NCI-H128 (cell line): ENCODE measurements at regions not wholly inside any gene's neighbourhood (a gene's known extent, or its start where the extent isn't known, plus 50 kb on each side); places are given as distances from the start of the nearest gene placed in this dataset.

Experiments
- DNase-seq: peaks from one replicate; lab custom pipeline; 2025; ENCODE audit not compliant: unreplicated experiment; lab: John Stamatoyannopoulos, UW

DNA sequence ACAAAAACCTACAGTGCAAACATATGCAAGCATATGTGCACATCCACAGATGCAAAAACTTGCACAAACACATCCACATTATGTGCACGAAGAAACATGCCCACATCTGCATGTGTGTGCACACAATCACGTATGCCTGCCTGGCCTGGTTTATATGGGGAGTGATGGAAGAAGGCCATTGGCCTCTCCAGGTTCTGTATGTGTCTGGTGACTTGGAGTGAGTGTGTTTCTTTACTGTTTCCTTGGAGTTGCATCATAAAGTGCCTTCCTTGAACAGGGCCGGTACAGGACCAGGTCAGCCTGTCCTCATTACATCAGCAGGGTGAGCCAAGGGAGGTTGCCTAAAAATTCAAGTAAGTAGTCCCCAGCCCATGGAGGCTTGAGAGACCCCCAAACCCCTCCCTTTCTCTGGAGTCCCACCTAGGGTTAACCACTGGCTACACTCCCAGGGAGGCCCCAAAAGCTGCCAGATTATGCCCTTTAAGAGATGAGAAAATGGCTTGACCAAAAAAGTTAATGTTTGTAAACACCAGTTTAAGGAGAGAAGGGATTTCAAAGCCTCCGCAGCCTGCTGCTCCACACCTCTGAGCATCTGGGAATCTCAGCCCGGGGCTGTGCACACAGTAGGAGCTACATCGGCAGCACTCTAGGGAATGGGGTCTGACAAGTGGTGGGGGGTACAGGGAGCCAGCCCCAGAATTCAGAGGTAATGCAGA, 140.8 kb downstream of the VEGFA start:
- DNase-seq, result no peak

- no peak for DNase-seq
These were observed 140.2 kb downstream of the VEGFA start for GRCh38 chr6:43910149-43910637.

DNA sequence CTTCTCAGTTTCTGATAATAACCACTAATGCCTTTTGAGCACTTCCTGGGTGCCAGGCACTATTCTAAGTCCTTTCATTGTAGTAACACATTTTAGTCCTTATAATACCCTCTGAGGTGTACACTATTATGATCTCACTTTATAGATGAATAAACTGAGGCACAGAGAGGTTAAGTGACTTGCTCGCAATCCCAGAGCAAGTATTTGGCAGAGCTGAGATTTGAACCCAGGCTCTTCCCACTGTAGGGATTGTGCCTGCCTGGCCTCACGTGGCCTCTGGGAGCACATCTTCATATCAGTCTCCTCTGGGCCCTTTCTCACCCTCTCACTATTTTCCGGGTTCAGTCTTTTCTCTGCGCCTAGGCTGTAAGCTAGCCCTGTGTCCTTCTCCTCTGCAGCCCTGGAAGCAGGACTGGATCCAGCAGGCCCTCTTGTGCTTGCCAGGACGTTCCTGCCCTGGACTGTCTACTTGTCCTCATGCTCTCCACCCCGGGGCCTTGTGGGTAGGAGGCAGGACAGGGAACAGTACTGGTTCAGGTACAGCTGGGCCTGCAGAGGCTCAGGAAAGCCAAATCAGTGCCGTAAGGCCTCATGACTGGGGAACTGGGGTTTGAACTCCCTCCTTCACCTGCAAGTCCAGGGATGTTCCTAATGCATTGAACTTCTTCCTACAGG, 139.6 kb downstream of the VEGFA start:
- DNase-seq, result no peak

DNA sequence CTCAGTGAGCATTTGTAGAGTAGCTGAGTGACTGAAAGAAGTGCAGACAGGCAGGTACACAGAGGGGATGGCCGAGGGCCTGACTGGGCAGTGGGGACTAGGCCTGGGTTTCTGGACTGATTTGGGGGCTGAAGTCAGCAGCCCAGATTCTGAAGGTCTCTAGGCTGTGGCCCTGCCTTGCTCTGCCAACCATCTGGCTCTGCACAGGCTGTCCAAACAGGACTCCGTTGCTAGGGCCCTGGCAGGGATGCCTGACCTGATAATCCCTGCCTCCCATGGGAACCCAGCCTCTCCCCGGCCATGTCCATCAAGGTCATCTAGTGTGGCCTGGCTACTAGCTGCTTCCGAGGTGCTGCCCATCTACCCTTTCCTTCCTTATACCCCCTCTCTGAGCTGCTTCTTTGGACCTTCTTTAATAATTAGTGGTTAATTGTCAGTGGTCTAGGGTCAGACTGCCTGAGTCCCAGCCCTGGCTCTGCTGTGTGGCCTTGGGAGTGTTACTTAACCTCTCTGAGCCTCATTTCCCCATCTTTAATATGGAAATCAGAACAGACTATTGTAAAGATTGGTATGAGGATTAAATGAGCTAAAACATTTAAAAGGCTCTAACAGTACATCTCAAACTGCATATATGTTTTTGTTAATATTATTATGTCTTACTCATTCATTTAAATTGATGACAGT, 137.9 kb downstream of the VEGFA start:
- DNase-seq, result no peak

- DNase-seq, result no peak
These were observed 137.3 kb downstream of the VEGFA start for GRCh38 chr6:43907312-43907711.

DNA sequence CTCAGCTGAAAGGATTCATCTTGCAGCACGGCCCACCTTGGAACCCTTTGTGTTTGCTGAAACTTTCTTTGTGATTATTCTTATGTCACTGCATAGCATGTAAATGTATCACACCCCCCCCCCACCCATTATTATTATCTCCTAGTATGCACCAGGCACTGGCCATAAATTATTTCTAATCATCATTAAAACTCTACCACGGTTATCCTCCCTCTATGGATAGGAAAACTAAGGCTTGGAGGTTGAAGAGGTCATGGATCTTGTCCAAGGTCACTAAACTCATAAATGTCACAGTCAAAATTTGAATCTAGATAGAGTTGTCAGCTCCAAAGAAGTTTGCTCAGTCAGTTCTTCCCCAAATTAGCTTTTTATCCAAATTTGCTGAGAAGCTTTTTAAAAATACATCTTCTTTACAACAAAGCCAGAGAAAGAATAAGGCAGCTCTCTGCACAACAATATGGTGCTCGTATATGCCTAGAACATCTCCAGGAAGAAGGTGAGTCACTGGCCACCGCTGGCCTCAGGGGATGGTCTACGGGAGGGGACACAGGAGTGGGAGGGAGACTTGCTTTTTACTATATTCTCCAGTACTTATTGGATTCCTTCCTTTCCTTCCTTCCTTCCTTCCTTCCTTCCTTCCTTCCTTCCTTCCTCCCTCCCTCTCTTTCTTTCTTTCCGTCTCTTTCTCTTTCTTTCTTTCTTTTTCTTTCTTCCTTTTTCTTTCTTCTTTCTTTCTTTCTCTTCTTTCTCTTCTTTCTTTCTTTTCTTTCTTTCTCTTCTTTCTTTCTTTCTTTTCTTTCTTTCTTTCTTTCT, 134.5 kb downstream of the VEGFA start:
- no peak for DNase-seq

DNA sequence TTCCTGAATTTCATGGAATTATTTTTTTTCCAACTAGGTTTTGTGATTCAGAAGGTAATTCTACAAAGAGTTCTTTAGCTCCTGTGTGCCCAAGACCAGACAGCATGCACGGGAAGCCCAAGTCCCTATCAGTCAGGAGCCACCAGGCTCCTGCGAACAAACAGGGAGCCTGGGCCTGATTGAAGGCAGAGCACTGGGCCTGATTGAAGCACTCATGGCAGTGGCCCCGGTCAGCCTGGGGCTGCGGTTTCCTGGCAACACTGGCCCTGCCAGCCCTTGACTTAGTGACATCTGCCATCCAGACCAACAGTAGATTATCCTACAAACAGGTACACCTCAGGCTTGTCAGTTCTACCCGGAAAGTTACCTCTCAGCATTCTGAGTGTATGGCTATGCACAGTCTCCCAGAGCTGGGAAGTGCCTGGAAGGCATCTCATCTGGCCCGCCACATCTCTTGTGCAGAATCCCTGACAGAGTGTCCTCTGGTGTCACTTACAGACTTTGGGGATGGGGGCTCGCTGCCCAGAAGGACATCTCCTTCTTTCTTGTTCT, 133.8 kb downstream of the VEGFA start:
- DNase-seq, result no peak

DNA sequence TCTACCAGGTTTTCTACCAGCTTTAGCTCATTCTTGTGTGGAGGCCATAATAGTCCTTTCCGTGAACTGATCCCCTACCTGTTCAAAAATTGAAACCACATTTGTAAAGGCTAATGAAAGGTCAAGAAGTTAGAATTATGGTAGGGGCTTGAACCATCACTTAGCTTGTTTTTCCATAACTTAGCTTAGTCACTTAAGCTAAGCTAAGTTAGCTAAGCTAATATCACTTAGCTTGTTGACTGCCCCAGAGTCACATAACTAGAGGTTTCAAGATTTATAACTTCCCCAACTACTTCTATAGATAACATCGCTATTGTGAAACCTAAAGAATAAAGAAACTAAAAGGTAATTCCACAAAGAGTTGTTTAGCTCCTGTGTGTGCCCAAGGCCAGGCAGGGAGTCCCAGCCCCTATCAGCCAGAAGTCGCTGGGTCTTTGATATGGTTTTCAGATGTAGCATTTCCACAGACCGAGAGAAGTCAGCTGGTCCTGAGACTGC, 131.8 kb downstream of the VEGFA start:
- DNase-seq, result no peak

DNA sequence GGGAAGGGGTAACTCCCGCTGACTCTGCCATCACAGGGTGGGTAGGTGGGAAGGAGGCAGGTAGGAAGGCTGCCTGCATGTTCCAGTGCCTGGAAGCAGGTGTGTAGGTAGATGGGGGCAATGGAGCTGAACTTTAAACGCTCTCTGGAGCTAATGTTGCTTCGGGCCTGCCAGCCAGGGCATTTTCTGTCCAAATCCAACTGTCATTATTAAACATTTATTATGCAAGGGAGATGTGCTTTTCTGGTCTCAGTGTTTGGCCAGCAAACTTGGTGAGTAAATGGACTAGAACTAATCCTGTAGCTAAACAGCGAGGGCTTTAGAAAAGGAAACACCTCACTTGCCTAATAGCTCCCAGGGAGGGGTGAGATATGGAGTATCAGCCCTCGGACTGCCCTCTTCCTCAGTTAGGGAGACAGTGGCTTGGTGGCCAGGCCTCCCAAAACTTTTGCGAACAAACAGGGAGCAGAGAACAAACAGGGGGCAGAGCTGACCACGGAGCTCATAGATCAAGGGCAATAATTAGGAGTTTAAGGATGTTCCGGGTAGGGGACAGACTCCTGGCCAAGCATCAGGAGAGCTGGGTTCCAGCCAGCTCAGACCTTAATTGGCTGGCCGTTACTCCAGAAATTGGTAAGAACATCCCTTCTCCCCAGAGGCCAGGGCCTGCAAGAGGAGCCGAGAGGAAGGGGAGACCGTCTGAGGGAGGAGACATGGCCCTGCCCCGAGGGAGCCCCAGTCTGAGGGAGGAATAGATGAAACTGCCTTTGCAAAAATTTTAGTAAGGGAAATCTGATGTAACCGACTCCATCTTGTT, 131.1 kb downstream of the VEGFA start:
- no peak for DNase-seq

DNA sequence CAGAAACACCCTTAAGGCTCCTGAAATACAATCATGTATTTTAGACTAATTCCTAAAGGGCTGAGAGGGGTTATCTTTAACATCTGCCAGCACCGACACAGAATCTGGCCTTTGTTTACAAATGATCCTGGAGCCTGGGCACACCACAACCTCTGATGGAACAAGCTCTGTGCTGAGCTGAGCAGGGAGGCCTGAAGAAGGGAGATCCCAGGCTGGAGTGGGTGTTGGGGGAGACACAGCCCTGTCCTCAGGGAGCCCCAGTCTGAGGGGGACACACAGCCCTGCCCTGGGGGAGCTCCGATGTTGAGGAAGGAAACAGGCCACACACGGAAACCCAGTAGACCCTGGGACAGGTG, 130.5 kb downstream of the VEGFA start:
- no peak for DNase-seq

DNA sequence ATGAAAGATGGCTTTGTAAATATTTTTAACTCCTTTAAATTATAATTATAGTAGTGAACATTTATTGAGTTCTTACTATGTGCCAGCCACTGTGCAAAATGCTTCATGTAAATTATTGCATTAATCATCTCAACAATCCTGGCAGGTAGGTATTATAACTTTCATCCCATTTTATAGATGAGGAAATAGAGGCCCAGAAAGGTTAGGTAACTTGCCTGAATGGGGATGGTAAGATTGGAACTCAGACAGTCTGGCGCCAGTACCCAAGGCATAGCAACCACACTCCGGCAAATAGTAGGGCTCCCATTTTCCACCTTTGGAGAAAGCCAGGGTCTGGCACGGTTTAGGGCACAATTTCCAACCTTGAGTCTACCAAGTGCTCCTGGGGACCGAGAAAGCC, 129.8 kb downstream of the VEGFA start:
- no peak for DNase-seq

- DNase-seq, result no peak
These were observed 128.5 kb downstream of the VEGFA start for GRCh38 chr6:43898358-43899131.

DNA sequence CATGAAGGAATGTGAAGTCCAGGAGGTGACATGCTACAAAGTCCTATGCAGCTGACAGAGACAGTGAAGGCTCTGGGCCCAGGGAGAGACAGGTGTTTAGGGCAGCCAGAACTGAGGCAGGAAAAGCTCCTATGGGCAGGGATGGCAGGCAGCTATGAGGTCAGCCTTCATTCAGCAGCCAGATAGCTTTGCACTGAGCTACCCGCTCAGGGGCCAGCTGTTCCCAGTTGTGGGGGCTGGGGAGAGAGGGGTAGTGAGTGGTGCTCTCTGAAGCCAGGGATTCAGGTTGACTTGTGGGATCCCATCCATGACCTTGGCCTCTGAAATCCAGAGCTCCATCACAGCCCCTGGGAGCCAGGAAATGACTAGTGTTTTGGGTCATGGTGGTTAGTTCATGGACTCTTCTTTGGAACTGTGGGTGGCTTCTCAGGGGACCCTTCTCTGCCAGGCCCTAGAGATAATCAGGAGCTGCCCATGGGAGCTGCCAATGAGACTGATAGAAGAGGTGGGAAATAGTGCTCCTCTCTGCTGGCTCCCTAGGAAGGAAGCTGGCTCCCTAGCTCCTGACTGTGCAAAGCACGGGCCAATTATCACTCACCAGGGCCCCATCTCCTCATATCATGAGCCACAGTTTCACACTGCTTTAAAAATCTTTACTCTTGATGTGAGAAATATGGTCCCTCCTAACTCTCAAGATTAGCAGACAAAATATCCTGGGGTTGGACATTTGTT, 127.7 kb downstream of the VEGFA start:
- no peak for DNase-seq

DNA sequence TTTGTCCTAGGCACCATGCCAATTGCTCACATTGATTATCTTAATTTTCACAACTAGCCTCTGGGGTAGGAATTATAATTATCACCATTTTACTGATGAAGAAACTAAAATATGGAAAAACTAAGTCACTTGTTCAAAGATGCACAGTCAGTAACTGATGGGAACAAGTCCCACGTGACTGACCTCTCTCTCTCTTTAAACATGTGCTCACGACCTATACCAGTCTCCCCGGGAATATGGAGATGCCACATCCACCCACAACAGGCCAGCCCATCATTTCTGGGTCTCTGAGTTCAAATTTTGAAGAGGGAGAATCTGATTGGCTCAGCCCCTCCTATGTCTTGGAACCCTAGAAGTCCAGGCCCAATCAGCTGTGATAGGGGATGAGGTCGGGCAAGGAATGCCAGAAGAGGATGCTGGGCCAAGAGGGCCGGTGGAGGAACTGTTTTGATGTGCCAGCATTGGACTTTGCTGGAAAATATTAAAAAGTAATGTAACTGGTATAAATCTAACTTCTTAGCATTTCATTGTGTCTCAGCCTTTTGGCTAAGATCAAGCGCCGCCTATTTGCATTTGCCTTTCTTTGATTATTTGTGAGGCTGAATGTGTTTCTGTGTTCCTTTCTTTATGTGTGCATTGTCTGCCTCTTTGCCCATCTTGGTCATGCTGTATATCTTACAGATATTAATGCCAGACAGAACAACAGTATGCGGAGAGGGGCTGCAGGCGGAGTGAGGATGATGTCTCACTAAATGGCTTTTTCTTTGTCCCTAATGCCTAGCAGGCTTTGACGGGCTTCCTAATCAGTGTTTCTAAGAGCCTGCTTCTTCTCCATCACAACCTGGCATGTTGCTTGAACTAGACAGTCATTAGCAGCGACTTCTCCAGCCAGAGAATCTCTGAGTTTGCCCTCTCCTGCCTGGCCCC, 126.6 kb downstream of the VEGFA start:
- no peak for DNase-seq

DNA sequence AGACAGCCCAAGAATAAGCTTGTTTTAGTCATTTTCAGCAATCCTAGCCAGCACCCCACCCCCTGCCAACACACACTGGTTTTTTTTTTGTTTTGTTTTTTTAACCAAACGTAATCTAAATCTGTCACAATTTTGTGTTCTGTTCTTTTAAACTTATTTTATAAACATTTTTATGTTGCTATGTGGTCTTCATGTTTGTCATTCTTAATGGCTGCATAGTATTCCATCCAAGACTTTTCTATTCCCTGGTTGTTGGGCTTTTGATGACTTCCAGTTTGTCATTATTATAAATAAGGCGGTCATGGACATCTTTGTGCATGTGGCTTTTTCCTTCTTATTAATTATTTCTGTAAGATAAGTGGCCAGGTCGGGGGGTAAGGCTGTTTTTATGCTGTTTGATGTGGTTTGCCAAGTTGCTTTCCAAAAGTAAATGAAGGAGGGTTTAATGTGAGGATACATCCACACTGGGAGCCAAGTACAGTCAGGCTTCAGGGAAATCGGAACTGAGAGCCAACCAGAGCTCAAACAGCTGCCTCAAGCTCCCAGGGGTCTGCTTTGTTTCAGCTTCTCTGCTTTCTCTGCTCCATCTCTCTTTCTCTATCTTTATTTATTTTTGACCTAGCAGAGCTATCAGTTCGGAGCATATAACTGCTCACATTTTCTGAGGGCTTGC, 125.8 kb downstream of the VEGFA start:
- DNase-seq, result no peak

- no peak for DNase-seq
These were observed 123.1 kb downstream of the VEGFA start for GRCh38 chr6:43893073-43893472.
